ENCODE measurements at regions not wholly inside any gene's neighbourhood (a gene's known extent, or its start where the extent isn't known, plus 50 kb on each side); places are given as distances from the start of the nearest gene placed in this dataset.

DNA sequence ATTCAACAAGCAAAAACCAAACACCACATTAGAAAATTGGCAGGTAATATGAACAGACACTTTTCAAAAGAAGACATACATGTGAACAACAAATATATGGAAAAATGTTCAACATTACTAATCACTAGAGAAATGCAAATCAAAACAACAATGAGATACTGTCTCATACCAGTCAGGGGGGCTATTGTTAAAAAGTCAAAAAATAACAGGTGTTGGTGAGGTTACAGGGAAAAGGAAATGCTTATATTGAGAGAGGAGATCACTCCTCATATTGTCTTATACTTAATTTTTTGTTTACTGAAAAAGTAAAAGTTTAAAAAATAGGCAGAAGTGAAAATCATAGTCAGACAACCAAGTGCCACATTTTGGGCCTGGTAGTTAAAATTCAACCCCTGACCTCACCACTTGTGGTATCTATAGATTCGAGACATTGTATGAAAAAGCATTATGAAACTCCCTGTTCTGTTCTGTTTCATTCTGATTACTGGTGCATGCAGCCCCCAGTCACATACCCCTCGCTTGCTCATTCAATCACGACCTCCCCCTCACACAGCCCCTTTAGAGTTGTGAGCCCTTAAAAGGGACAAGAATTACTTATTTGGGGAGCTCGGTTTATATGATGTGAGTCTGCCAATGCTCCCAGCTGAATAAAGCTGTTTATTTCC lies 153.7 kb upstream of the FGF16 start:
- in situ Hi-C loops (cut with HindIII; ENCODE audit: low pct_ligation_motif_present, low sequenced_read_pairs) = no loop called here
- no peak for DNase-seq
- Histone ChIP-seq H3K27ac (no peak overlapping the region), H3K36me3 (replicated peaks) (no peaks in the 10 kb centered on the region), H3K27me3 (replicated peaks) (no peaks in the 10 kb centered on the region), H3K4me3 (ENCODE audit: low read depth, low read length) (no peak overlapping the region)
- TF ChIP-seq, protein P1, sequence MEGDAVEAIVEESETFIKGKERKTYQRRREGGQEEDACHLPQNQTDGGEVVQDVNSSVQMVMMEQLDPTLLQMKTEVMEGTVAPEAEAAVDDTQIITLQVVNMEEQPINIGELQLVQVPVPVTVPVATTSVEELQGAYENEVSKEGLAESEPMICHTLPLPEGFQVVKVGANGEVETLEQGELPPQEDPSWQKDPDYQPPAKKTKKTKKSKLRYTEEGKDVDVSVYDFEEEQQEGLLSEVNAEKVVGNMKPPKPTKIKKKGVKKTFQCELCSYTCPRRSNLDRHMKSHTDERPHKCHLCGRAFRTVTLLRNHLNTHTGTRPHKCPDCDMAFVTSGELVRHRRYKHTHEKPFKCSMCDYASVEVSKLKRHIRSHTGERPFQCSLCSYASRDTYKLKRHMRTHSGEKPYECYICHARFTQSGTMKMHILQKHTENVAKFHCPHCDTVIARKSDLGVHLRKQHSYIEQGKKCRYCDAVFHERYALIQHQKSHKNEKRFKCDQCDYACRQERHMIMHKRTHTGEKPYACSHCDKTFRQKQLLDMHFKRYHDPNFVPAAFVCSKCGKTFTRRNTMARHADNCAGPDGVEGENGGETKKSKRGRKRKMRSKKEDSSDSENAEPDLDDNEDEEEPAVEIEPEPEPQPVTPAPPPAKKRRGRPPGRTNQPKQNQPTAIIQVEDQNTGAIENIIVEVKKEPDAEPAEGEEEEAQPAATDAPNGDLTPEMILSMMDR (IDR thresholded peaks at IDR 0.05; ENCODE audit: low read depth, low read length, missing control alignments) = no peak

DNA sequence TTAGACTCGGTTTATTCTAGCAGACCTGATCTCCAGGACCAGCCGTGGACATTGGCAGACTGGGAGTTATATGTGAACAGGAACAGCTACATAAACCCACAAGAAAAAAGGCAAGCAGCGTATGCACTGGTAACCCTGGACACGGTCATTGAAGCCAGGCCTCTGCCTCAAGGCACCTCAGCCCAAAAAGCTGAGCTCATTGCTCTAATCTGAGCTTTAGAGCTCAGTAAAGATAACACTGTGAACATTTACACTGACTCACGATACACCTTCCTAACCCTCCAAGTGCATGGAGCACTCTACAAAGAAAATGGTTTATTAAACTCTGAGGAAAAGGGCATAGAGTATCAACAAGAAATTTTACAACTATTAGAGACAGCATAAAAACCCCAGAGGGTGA lies 148.9 kb upstream of the FGF16 start:
- Histone ChIP-seq H3K27me3 (replicated peaks) (no peaks in the 10 kb centered on the region), H3K36me3 (replicated peaks) (no peaks in the 10 kb centered on the region), H3K27ac (no peak overlapping the region), H3K4me3 (ENCODE audit: low read depth, low read length) (no peak overlapping the region)
- in situ Hi-C loops (cut with HindIII; ENCODE audit: low pct_ligation_motif_present, low sequenced_read_pairs) = no loop called here
- TF ChIP-seq, protein P1 (IDR thresholded peaks at IDR 0.05; ENCODE audit: low read depth, low read length, missing control alignments) = no peak
- no peak for DNase-seq

DNA sequence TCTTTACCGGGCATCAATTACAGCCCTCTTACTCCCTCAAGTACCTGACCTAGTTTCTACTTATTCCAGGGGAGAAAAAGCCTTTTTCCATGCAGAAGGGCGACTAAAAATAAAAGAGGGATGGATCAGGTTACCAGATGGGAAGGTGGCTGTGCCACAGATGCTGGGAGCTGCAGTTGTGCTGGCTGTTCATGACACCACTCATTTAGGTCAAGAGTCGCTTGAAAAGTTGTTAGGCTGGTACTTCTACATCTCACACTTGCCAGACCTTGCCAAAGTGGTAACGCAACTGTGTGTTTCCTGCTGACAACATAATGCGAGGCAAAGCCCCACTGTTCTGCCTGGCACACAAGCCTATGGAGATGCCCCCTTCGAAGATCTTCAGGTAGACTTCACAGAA lies 148.4 kb upstream of the FGF16 start:
- DNase-seq = no peak
- TF ChIP-seq, protein P1 (IDR thresholded peaks at IDR 0.05; ENCODE audit: low read depth, low read length, missing control alignments) = no peak
- Histone ChIP-seq H3K4me3 (ENCODE audit: low read depth, low read length) (no peak overlapping the region), H3K27ac (no peak overlapping the region), H3K36me3 (replicated peaks) (no peaks in the 10 kb centered on the region), H3K27me3 (replicated peaks) (no peaks in the 10 kb centered on the region)
- in situ Hi-C loops (cut with HindIII; ENCODE audit: low pct_ligation_motif_present, low sequenced_read_pairs) = no loop called here

DNA sequence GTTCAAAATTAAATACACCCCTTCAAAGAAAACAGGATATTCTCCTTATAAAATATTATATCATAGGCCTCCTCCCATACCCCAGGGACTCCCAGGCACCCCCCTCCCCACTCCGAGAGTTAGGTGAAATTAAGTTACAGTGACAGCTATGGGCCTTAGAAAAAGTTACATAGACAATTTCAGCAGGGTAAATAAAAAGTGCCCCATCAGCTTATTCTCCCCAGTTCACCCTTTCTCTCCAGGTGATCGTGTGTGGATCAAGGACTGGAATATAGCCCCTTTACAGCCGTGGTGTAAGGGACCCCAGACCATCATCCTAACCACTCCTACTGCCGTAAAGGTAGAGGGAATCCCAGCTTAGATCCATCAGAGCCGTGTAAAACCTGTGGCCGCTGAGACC lies 147.6 kb upstream of the FGF16 start:
- no peak for DNase-seq
- no peak overlapping the region for H3K4me3 ChIP-seq (ENCODE audit: low read depth, low read length)
- H3K27me3 ChIP-seq (replicated peaks) = no peaks in the 10 kb centered on the region
- TF ChIP-seq, protein P1 (IDR thresholded peaks at IDR 0.05; ENCODE audit: low read depth, low read length, missing control alignments) = no peak
- no peak overlapping the region for H3K27ac ChIP-seq
- no peaks in the 10 kb centered on the region for H3K36me3 ChIP-seq (replicated peaks)
- in situ Hi-C loops (cut with HindIII; ENCODE audit: low pct_ligation_motif_present, low sequenced_read_pairs) = no loop called here

DNA sequence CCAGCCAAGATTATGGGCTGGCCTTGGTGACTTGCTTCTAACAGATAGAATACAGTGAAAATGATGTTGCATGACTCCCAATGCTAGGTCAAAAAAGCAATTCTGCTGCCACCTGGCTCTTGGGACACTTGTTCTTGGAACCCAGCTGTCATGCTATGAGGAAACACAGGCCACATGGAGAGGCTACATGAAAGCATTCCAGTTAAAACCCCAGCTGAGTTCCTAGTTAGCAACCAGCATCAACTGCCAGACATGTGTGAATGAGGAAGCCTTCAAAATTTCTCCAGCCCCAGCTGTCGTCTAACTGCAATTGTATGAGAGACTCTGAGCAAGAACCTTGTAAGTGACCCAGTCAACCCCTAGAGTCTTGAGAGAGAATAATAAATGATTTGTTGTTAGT lies 105.2 kb upstream of the FGF16 start:
- DNase-seq = no peak
- Histone ChIP-seq H3K27me3 (replicated peaks) (no peaks in the 10 kb centered on the region), H3K36me3 (replicated peaks) (no peaks in the 10 kb centered on the region), H3K4me3 (ENCODE audit: low read depth, low read length) (no peak overlapping the region), H3K27ac (no peak overlapping the region)
- TF ChIP-seq, protein P1 (IDR thresholded peaks at IDR 0.05; ENCODE audit: low read depth, low read length, missing control alignments) = no peak
- in situ Hi-C loops (cut with HindIII; ENCODE audit: low pct_ligation_motif_present, low sequenced_read_pairs) = no loop called here

DNA sequence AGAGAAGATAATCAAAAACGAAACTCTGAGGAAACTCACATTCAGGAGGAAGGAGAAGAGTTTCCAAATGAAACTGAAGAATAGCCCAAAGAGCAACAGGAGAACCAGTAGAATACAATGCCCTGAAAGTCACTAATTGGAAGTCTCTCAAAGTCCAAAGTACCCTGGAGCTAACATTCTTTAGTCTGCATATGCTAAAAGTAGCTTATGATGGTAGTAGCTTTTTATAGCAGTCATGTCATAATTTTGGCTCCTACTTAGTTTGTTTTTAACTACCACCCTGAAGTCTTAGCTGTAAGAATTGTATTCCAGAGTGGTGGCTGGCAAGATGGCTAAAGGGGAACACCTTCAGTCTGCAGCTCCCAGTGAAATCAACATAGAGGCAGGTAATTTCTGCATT lies 100.3 kb upstream of the FGF16 start:
- TF ChIP-seq, protein P1 (IDR thresholded peaks at IDR 0.05; ENCODE audit: low read depth, low read length, missing control alignments) = no peak
- Histone ChIP-seq H3K4me3 (ENCODE audit: low read depth, low read length) (no peak overlapping the region), H3K36me3 (replicated peaks) (no peaks in the 10 kb centered on the region), H3K27ac (no peak overlapping the region), H3K27me3 (replicated peaks) (no peaks in the 10 kb centered on the region)
- in situ Hi-C loops (cut with HindIII; ENCODE audit: low pct_ligation_motif_present, low sequenced_read_pairs) = no loop called here
- DNase-seq = no peak
